Ovary (tissue), 3 donors: ENCODE measurements at regions not wholly inside any gene's neighbourhood (a gene's known extent, or its start where the extent isn't known, plus 50 kb on each side); places are given as distances from the start of the nearest gene placed in this dataset.

Experiments used
- EP300 ChIP-seq: sonication (generic); formaldehyde crosslinking; IDR thresholded peaks from one replicate; pipeline ENCODE4 v1.6.1; 2017; ENCODE audit warnings: antibody characterized with exemption
- TF ChIP-seq, protein P1 (sequence below), 3 donors: fragments of 450-650 bp in 2 of 3; fragments of 200-600 bp in 1 of 3; IDR thresholded peaks; one replicate each; pipeline versions ENCODE4 v1.5.1 to v1.8.0; 2016 to 2022; ENCODE audit warnings: antibody characterized with exemption in 3 of 3, mild to moderate bottlenecking in 1 of 3
- donor health status: DM: no; HTN: no; CAD: no.

DNA sequence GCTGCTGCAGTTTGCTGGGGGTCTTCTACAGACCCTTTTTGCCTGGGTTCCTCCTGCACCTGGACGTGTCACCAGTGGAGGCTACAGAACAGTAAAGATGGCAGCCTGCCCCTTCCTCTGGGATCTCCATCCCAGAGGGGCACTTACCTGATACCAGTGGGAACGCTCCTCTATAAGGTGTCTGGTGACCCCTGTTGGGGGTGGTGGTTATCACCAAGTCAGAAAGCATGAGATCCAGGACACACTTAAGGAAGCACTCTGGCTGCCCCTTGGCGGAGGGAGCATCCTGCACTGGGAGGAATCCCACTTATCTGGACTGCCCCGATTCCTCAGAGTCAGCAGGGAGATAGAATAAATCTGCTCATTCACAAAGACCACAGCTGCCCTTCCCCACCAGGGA lies 218.9 kb upstream of the GALNTL6 start:
- TF ChIP-seq, protein P1, sequence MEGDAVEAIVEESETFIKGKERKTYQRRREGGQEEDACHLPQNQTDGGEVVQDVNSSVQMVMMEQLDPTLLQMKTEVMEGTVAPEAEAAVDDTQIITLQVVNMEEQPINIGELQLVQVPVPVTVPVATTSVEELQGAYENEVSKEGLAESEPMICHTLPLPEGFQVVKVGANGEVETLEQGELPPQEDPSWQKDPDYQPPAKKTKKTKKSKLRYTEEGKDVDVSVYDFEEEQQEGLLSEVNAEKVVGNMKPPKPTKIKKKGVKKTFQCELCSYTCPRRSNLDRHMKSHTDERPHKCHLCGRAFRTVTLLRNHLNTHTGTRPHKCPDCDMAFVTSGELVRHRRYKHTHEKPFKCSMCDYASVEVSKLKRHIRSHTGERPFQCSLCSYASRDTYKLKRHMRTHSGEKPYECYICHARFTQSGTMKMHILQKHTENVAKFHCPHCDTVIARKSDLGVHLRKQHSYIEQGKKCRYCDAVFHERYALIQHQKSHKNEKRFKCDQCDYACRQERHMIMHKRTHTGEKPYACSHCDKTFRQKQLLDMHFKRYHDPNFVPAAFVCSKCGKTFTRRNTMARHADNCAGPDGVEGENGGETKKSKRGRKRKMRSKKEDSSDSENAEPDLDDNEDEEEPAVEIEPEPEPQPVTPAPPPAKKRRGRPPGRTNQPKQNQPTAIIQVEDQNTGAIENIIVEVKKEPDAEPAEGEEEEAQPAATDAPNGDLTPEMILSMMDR (IDR thresholded peaks at IDR 0.05), result no peak
- no peak for TF ChIP-seq EP300
